ENCODE measurements at regions not wholly inside any gene's neighbourhood (a gene's known extent, or its start where the extent isn't known, plus 50 kb on each side); places are given as distances from the start of the nearest gene placed in this dataset.

DNA sequence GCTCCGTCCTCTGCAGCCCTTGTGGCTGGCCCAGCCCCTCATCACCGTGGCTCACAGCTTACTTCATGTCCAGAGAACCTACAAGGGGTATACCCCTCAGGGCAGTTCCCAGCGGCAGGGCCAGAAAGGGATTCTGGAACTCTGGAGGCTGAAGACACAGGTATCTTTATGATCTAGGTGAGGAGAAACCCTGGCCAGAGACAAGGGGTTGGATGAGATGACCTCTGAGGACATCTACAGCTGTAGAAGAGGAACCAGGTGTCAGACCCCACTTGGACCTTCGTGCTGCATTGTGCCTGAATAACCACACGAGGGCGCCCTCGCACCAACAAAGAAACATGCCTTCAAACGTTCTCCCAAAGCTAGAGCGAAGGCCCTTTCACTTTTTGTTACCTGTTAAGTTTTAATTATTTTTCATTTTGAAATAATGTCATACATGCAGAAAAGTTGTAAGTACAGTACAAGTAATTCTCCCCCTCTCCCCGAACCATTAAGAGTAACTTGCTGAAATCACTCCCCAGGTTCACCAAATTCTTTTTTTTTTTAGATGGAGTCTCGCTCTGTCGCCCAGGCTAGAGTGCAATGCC lies 118.7 kb upstream of the SMAD3 start:
- TF ChIP-seq, protein P1, sequence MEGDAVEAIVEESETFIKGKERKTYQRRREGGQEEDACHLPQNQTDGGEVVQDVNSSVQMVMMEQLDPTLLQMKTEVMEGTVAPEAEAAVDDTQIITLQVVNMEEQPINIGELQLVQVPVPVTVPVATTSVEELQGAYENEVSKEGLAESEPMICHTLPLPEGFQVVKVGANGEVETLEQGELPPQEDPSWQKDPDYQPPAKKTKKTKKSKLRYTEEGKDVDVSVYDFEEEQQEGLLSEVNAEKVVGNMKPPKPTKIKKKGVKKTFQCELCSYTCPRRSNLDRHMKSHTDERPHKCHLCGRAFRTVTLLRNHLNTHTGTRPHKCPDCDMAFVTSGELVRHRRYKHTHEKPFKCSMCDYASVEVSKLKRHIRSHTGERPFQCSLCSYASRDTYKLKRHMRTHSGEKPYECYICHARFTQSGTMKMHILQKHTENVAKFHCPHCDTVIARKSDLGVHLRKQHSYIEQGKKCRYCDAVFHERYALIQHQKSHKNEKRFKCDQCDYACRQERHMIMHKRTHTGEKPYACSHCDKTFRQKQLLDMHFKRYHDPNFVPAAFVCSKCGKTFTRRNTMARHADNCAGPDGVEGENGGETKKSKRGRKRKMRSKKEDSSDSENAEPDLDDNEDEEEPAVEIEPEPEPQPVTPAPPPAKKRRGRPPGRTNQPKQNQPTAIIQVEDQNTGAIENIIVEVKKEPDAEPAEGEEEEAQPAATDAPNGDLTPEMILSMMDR (conservative IDR thresholded peaks at IDR 0.05; ENCODE audit: low read length), result peak; percentile 93
- no peak for TF ChIP-seq EZH2phosphoT487 (IDR thresholded peaks at IDR 0.05; ENCODE audit: borderline replicate concordance)
